ENCODE measurements at regions not wholly inside any gene's neighbourhood (a gene's known extent, or its start where the extent isn't known, plus 50 kb on each side); places are given as distances from the start of the nearest gene placed in this dataset.

- TF ChIP-seq CTCF (IDR thresholded peaks at IDR 0.05) (no peak), POLR2AphosphoS5 (IDR thresholded peaks at IDR 0.05; ENCODE audit: insufficient read depth in 1 of 2, low read depth in 1 of 2) (no peak), POLR2A (IDR thresholded peaks at IDR 0.05) (no peak)
Measured at GRCh38 chr16:55083052-55083451, 152.4 kb downstream of the IRX5 start.

All from vagina (tissue), 2 donors.